Activated T-cell treated with anti-CD3 and anti-CD28 coated beads, Interleukin-2, amount 50 U/mL, for 72 hours (primary cell): ENCODE measurements at regions not wholly inside any gene's neighbourhood (a gene's known extent, or its start where the extent isn't known, plus 50 kb on each side); places are given as distances from the start of the nearest gene placed in this dataset.

ENCODE experiments used
- ATAC-seq, 2 donors: fragments of 150-1000 bp; cut with Tn5 transposase; replicated peaks in 1 of 2; 2 replicates each; pipeline ENCODE4 v1.10.0; 2021; ENCODE audit warnings: moderate library complexity in 2 of 2, mild to moderate bottlenecking in 1 of 2
- DNase-seq, 2 donors: peaks; one replicate each; pipeline ENCODE4 v3.0.0; 2021 to 2022; ENCODE audit warnings: mixed read lengths in 1 of 2
- H3K27ac Mint-ChIP-seq: one replicate; pipeline ENCODE4 v1.8.0; 2022; ENCODE audit warnings: mild to moderate bottlenecking, moderate library complexity, mixed read lengths
- H3K27me3 Mint-ChIP-seq: one replicate; pipeline ENCODE4 v1.8.0; 2022; ENCODE audit warnings: low read depth, mixed read lengths
- H3K36me3 Mint-ChIP-seq, 2 donors: one replicate each; pipeline ENCODE4 v1.8.0; 2022; ENCODE audit warnings: mixed read lengths in 2 of 2, mild to moderate bottlenecking in 1 of 2; ENCODE audit not compliant: insufficient read depth in 2 of 2
- H3K4me1 Mint-ChIP-seq: one replicate; pipeline ENCODE4 v1.8.0; 2022; ENCODE audit warnings: low read depth, mixed read lengths
- H3K4me3 Mint-ChIP-seq, 2 donors: one replicate each; pipeline ENCODE4 v1.8.0; 2022; ENCODE audit warnings: mild to moderate bottlenecking in 2 of 2, mixed read lengths in 2 of 2, moderate library complexity in 2 of 2
- H3K9me3 Mint-ChIP-seq, 2 donors: one replicate each; pipeline ENCODE4 v1.8.0; 2022; ENCODE audit warnings: mixed read lengths in 2 of 2

- Mint-ChIP-seq H3K9me3 (no peaks in the 10 kb centered on the region), H3K27ac (no peak overlapping the region), H3K4me1 (peaks cover 68% of the 10 kb centered on the region), H3K27me3 (no peaks in the 10 kb centered on the region), H3K4me3 (no peak overlapping the region), H3K36me3 (peaks cover 8 to 9% of the 10 kb centered on the region in 2 donors)
- ATAC-seq (no peak), DNase-seq (no peak)
Measured at GRCh38 chr12:4134448-4135263, 138.9 kb upstream of the CCND2 start.

- Mint-ChIP-seq H3K4me3 (no peak overlapping the region), H3K27me3 (no peaks in the 10 kb centered on the region)
Measured at GRCh38 chr12:4133636-4134447, 139.7 kb upstream of the CCND2 start.

GRCh38 chr12:4133029-4133428 lies 140.5 kb upstream of the CCND2 start:
- DNase-seq, result no peak
- H3K27ac Mint-ChIP-seq, result no peak overlapping the region
- H3K27me3 Mint-ChIP-seq, result no peaks in the 10 kb centered on the region
- no peaks in the 10 kb centered on the region for H3K9me3 Mint-ChIP-seq
- peaks cover 51% of the 10 kb centered on the region for H3K4me1 Mint-ChIP-seq
- H3K4me3 Mint-ChIP-seq, result no peak overlapping the region
- H3K36me3 Mint-ChIP-seq, result peaks cover 3 to 4% of the 10 kb centered on the region in 2 donors
- no peak for ATAC-seq

More at GRCh38 chr12:4133636-4134447, 139.7 kb upstream of the CCND2 start:
- Mint-ChIP-seq H3K4me1 (peaks cover 60% of the 10 kb centered on the region), H3K27ac (no peak overlapping the region), H3K9me3 (no peaks in the 10 kb centered on the region), H3K36me3 (peaks cover 4 to 5% of the 10 kb centered on the region in 2 donors)
- DNase-seq (no peak), ATAC-seq (no peak)

- no peak for DNase-seq
Measured at GRCh38 chr12:4121506-4122020, 152.0 kb upstream of the CCND2 start.

GRCh38 chr12:4120316-4120917 lies 153.1 kb upstream of the CCND2 start:
- Mint-ChIP-seq H3K27ac (no peak overlapping the region), H3K4me1 (peaks cover 84% of the 10 kb centered on the region)

More at GRCh38 chr12:4121506-4122020, 152.0 kb upstream of the CCND2 start:
- no peak overlapping the region for H3K27ac Mint-ChIP-seq
- H3K27me3 Mint-ChIP-seq, result peaks cover 8% of the 10 kb centered on the region
- no peak overlapping the region for H3K4me3 Mint-ChIP-seq
- peaks cover 0 to 3% of the 10 kb centered on the region in 2 donors for H3K36me3 Mint-ChIP-seq
- ATAC-seq, result no peak
- H3K4me1 Mint-ChIP-seq, result peaks cover 77% of the 10 kb centered on the region
- H3K9me3 Mint-ChIP-seq, result peaks cover 0 to 2% of the 10 kb centered on the region in 2 donors

GRCh38 chr12:4119157-4119761 lies 154.3 kb upstream of the CCND2 start:
- DNase-seq, result peak; percentile 79 to 87
- Mint-ChIP-seq H3K27ac (peak overlapping the region; percentile 83), H3K36me3 (peaks cover 0 to 5% of the 10 kb centered on the region in 2 donors), H3K4me3 (peak overlapping the region; percentile 82 to 93), H3K27me3 (peaks cover 8% of the 10 kb centered on the region), H3K9me3 (peaks cover 0 to 2% of the 10 kb centered on the region in 2 donors), H3K4me1 (peaks cover 86% of the 10 kb centered on the region)
- ATAC-seq, result peak; percentile 85 to 87

More at GRCh38 chr12:4120316-4120917, 153.1 kb upstream of the CCND2 start:
- no peak for ATAC-seq
- Mint-ChIP-seq H3K27me3 (peaks cover 8% of the 10 kb centered on the region), H3K36me3 (peaks cover 0 to 3% of the 10 kb centered on the region in 2 donors), H3K9me3 (peaks cover 0 to 2% of the 10 kb centered on the region in 2 donors), H3K4me3 (peak overlapping the region in 1 of 2 donors; percentile 42)
- no peak for DNase-seq

GRCh38 chr12:4118601-4119156 lies 154.9 kb upstream of the CCND2 start:
- peak overlapping the region; percentile 82 to 93 for H3K4me3 Mint-ChIP-seq
- H3K36me3 Mint-ChIP-seq, result peaks cover 0 to 5% of the 10 kb centered on the region in 2 donors
- H3K27ac Mint-ChIP-seq, result peak overlapping the region; percentile 83
- DNase-seq (no peak), ATAC-seq (peak; percentile 55 to 70)
- peaks cover 8% of the 10 kb centered on the region for H3K27me3 Mint-ChIP-seq
- peaks cover 83% of the 10 kb centered on the region for H3K4me1 Mint-ChIP-seq
- peaks cover 0 to 2% of the 10 kb centered on the region in 2 donors for H3K9me3 Mint-ChIP-seq

- H3K27ac Mint-ChIP-seq, result peak overlapping the region; percentile 83
- DNase-seq (no peak), ATAC-seq (no peak)
- peaks cover 83% of the 10 kb centered on the region for H3K4me1 Mint-ChIP-seq
- H3K4me3 Mint-ChIP-seq, result peak overlapping the region; percentile 82 to 93
- peaks cover 8% of the 10 kb centered on the region for H3K27me3 Mint-ChIP-seq
- peaks cover 0 to 2% of the 10 kb centered on the region in 2 donors for H3K9me3 Mint-ChIP-seq
- H3K36me3 Mint-ChIP-seq, result peaks cover 0 to 5% of the 10 kb centered on the region in 2 donors
Measured at GRCh38 chr12:4118017-4118510, 155.5 kb upstream of the CCND2 start.

- ATAC-seq (no peak), DNase-seq (no peak)
- peaks cover 86% of the 10 kb centered on the region for H3K4me1 Mint-ChIP-seq
Measured at GRCh38 chr12:4117386-4118016, 156.1 kb upstream of the CCND2 start.

GRCh38 chr12:4116251-4117111 lies 157.1 kb upstream of the CCND2 start:
- Mint-ChIP-seq H3K27me3 (peaks cover 12% of the 10 kb centered on the region), H3K4me1 (peaks cover 92% of the 10 kb centered on the region), H3K9me3 (peaks cover 0 to 2% of the 10 kb centered on the region in 2 donors), H3K4me3 (peak overlapping the region; percentile 16 to 82), H3K36me3 (peaks cover 0 to 5% of the 10 kb centered on the region in 2 donors), H3K27ac (no peak overlapping the region)
- DNase-seq, result no peak
- no peak for ATAC-seq

More at GRCh38 chr12:4117386-4118016, 156.1 kb upstream of the CCND2 start:
- Mint-ChIP-seq H3K9me3 (peaks cover 0 to 2% of the 10 kb centered on the region in 2 donors), H3K4me3 (peak overlapping the region; percentile 82 to 93), H3K27me3 (peaks cover 8% of the 10 kb centered on the region), H3K27ac (peak overlapping the region; percentile 83), H3K36me3 (peaks cover 0 to 5% of the 10 kb centered on the region in 2 donors)

GRCh38 chr12:4115570-4115969 lies 158.0 kb upstream of the CCND2 start:
- DNase-seq, result no peak
- H3K4me3 Mint-ChIP-seq, result peak overlapping the region; percentile 31 to 47
- H3K4me1 Mint-ChIP-seq, result peaks cover 88% of the 10 kb centered on the region
- H3K27me3 Mint-ChIP-seq, result peaks cover 13% of the 10 kb centered on the region
- peaks cover 0 to 2% of the 10 kb centered on the region in 2 donors for H3K9me3 Mint-ChIP-seq
- peaks cover 0 to 5% of the 10 kb centered on the region in 2 donors for H3K36me3 Mint-ChIP-seq
- no peak overlapping the region for H3K27ac Mint-ChIP-seq
- ATAC-seq, result no peak
